ES-I3 (cell line): ENCODE measurements at regions not wholly inside any gene's neighbourhood (a gene's known extent, or its start where the extent isn't known, plus 50 kb on each side); places are given as distances from the start of the nearest gene placed in this dataset.

Experiments
- H3K36me3 ChIP-seq: 2 replicates; pipeline ENCODE4 v1.6.1; 2013; ENCODE audit warnings: mild to moderate bottlenecking, low read length, control low read depth, moderate library complexity; ENCODE audit not compliant: insufficient read depth
- H3K4me1 ChIP-seq: 2 replicates; pipeline ENCODE4 v1.6.1; 2013; ENCODE audit warnings: mild to moderate bottlenecking, control low read depth, low read length; ENCODE audit not compliant: insufficient read depth
- H3K9ac ChIP-seq: 2 replicates; pipeline ENCODE4 v1.6.1; 2013; ENCODE audit warnings: low read depth, mild to moderate bottlenecking, low read length, moderate library complexity
- H3K9me3 ChIP-seq: 2 replicates; pipeline ENCODE4 v1.6.1; 2013; ENCODE audit warnings: mild to moderate bottlenecking, low read length, moderate library complexity; ENCODE audit not compliant: control insufficient read depth, insufficient read depth

DNA sequence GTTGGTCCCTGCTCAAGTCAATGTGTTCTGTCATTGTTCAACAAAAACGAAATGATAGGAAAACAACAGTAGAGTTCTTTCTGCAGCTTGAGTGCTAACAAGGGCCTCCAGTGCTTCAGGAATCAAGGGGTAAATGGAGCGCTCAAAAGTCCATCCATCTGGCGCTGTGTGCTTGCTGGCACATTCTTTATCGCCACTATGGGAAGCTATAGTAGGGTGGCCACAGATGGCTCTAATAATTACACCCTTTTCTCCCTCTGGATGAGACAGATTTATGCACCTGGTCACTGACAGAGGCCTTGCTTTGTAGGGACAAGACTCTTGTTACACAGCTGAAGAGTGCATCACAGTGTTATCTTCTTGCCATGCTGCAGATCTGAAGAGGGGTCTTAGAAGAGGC lies 136.0 kb downstream of the GDAP2 start:
- H3K9ac ChIP-seq, result no peak overlapping the region
- no peaks in the 10 kb centered on the region for H3K9me3 ChIP-seq
- no peaks in the 10 kb centered on the region for H3K36me3 ChIP-seq
- no peaks in the 10 kb centered on the region for H3K4me1 ChIP-seq

DNA sequence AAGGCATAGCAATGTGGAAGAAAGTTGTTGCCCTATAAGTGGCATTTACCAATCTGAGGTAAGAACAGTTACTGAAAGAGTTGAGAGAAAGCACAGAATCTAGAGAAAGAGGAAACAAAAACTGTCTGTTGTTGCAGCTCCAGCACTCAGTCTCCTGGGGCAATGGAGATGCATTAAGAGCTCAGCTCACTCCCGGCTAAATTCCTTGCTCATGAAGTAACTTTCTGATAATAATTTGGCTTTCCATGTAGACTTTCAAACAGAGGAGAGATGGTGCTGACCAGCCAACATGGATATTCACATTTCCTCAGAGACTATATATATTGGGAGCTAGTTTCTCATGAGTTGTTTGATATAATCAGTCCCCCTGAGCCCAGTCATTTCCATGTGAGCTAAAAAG lies 135.3 kb downstream of the GDAP2 start:
- H3K9me3 ChIP-seq, result no peaks in the 10 kb centered on the region
- H3K36me3 ChIP-seq, result no peaks in the 10 kb centered on the region
- H3K4me1 ChIP-seq, result no peaks in the 10 kb centered on the region
- H3K9ac ChIP-seq, result no peak overlapping the region

DNA sequence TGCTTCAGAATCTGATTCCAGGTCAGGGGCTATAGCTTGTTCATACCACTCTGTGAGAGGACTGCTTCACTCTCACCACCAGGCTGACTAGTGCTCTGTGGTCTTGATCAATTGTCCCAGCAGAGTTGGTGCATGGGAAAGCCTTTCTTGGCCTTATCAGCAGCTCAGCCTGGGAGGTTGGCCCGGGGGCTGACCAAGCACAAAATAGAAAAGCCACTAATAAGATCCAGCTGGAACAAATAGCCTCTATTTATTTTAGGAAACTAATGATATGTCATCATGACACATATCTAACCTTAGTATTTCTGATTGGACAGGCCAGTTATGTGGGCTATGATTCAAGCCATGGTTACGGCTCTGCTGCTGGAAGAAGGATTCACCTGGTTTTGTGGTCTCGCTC lies 134.2 kb downstream of the GDAP2 start:
- Histone ChIP-seq H3K36me3 (no peaks in the 10 kb centered on the region), H3K9me3 (no peaks in the 10 kb centered on the region), H3K9ac (no peak overlapping the region), H3K4me1 (no peaks in the 10 kb centered on the region)

DNA sequence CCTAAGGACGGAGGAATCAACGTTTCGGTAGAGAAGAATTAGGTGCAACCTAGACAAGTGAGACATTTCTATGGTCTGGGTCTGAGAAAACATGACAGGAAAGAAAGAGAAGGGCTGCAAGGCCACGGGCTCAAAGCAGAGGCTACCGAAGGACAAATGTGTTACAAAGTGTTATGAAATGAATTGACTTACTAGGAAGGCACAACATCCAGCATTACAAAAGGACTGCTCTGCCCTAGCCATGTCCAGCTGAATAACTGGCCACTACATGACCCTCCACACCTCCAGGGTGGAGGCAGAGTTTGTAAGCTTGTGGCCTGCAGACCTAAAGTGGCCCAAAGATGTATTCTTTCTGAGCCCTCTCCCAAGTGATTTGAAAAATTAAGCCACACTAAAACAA lies 133.6 kb downstream of the GDAP2 start:
- Histone ChIP-seq H3K9ac (no peak overlapping the region), H3K4me1 (no peaks in the 10 kb centered on the region), H3K36me3 (no peaks in the 10 kb centered on the region), H3K9me3 (no peaks in the 10 kb centered on the region)

DNA sequence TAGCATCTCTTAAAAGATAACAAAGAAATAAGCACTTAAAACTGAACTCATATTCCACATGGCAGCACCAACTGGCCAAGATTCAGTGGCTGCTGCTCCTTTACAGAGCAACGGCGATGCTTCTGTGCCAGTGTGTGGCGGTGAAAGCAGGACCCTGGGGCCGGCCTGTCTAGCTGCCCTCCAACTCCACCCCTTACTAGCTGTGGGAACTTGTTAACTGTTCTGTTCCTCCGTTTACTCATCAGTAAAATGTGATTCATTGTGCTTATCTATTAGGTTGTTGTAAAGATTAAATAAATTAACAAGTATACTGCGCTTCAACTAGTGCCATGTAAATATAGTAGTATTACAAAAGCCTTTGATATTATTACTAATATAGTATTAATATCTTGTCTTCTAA lies 133.2 kb downstream of the GDAP2 start:
- no peaks in the 10 kb centered on the region for H3K9me3 ChIP-seq
- H3K9ac ChIP-seq, result no peak overlapping the region
- H3K4me1 ChIP-seq, result no peaks in the 10 kb centered on the region
- no peaks in the 10 kb centered on the region for H3K36me3 ChIP-seq

DNA sequence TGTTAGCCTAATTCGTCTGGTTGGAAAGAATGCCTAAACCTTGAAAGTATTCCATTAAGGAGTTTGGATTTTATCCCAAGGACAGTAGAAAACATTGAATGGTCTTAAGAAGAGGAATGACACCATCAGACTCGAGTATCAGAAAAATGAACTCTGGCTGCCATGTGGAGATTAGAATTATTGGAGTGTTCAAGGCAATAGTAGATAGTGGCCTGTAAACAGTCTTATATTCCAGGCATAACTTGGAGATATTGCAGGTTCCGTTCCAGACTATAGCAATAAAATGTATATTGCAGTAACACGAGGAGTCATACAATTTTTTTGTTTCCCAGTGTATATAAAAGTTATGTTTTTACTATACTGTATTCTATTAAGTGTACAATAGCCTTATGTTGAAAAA lies 130.9 kb downstream of the GDAP2 start:
- Histone ChIP-seq H3K9me3 (no peaks in the 10 kb centered on the region), H3K36me3 (no peaks in the 10 kb centered on the region), H3K4me1 (no peaks in the 10 kb centered on the region), H3K9ac (no peak overlapping the region)

DNA sequence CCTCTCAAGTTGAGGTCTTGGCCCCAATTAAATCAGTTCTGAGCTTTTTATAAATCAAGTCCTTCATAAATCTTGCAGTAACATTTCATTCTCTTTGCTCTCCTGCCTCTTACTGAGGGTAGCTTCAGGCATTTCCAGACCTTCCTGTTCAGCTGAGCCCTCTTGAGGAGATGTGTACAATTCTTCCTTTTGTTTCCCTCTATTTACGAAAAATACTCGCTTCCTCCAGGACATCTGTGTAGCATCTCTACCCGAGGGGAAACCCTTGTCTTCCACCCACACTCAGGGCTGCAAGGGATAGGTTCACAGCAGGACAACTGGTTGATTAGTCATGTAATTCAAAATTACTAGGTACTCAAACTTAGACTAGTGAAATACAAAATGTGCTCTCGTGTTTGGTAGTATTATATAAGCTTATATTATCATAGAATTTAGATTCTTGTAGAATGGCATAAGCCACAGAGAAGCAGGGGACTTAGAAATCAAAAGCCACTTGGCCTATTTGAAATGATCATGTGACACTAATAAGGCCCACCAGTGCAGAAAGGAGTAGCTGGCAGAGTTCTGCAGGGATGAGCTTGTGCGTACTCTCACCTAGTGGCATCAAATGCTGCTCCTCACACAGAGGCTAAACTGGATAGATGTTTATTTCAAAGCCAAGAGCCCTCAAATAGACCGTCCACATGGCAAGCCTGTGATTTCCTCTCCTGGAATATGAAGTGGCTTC lies 126.7 kb downstream of the GDAP2 start:
- no peaks in the 10 kb centered on the region for H3K36me3 ChIP-seq
- H3K4me1 ChIP-seq, result no peaks in the 10 kb centered on the region
- H3K9ac ChIP-seq, result no peak overlapping the region
- H3K9me3 ChIP-seq, result no peaks in the 10 kb centered on the region

DNA sequence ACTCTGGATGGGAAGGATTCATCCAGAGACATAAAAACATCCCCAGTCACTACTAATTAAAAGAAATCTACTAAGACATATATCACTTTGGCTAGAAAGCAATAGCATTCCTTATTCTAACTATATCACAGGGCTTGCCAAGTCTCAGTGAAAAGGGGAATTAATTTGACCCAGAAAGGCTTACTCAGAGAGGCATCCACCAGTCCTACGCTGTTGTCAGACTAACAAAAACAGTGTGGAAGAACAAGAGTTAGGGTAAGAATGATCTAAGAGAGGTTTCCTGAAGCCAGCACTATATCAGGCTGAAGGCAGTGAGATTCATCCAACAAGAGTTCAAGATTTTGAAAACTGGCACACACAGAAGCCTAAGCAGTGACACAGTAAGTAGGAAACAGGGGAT lies 126.1 kb downstream of the GDAP2 start:
- H3K9me3 ChIP-seq, result no peaks in the 10 kb centered on the region
- no peak overlapping the region for H3K9ac ChIP-seq
- H3K36me3 ChIP-seq, result no peaks in the 10 kb centered on the region
- H3K4me1 ChIP-seq, result no peaks in the 10 kb centered on the region

DNA sequence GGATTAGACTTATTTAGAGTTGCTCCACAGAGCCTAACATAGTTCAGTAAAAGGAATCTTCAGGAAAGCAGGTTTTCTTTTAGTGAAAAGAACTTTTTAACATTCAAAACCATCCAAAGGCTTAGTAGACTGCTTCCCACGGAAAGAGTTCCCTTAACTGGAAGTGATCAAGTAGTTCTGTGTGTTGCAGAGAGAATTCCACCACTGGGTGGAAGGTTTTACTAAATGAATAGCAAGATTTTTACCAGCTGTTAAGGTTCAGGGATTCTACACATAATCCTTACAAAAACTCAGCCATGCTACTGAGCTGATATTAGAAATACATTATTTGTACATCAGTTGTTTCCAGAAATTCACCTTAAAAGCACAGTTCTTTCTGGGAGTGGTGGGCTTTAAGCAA lies 119.7 kb downstream of the GDAP2 start:
- no peaks in the 10 kb centered on the region for H3K36me3 ChIP-seq
- H3K9me3 ChIP-seq, result no peaks in the 10 kb centered on the region
- H3K9ac ChIP-seq, result no peak overlapping the region
- no peaks in the 10 kb centered on the region for H3K4me1 ChIP-seq

DNA sequence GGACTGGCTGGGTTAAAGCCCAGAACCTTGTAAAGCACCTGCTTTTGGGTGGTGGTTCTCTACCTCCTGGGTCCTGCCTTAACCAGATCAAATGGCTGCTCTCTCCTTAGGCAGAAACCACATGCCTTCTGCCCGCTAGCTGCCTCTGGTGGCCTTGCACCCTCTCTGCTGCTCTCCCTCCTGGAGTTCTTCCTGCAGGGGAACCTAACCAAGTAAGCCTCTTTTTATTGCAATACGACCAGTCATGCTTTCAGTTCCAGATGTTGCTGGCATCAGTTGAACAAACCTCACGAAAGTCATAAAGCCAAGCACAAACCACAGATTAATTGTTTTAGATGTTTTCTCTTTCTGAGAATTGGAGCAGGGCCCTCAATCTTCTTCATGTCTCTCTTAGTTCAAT lies 118.9 kb downstream of the GDAP2 start:
- Histone ChIP-seq H3K36me3 (no peaks in the 10 kb centered on the region), H3K4me1 (no peaks in the 10 kb centered on the region), H3K9me3 (no peaks in the 10 kb centered on the region), H3K9ac (no peak overlapping the region)

DNA sequence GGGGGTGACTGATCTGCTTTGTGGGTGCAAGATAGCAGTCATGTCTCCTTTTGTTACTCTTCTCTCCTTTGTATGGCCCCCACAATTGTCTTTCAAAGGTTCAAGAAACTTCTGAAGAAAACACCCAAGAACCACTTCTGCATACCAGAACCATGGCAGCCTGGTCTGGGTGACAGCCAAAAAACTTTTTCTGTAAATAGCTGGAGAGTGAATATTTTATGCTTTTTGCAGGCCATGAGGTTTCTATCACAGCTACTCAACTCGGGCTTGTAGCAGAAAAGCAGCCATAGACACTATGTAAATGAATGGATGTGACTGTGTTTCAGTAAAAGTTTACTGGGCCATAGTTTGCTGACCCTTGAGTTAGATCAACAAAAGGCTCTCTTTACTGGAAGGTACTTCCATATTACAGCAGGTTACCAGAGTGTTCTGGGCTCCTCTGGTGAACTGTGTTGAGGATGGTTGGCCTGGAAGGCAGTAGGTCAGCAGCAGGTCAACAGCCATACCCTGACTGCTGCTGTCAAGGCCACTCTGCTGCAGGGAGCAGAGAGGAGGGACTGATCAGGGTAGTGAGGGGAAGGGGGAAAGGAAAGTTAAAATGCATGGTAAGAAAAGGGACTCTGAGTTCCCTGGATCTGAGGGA lies 116.4 kb downstream of the GDAP2 start:
- no peak overlapping the region for H3K9ac ChIP-seq
- H3K4me1 ChIP-seq, result no peaks in the 10 kb centered on the region
- no peaks in the 10 kb centered on the region for H3K36me3 ChIP-seq
- no peaks in the 10 kb centered on the region for H3K9me3 ChIP-seq
